ENCODE measurements at regions not wholly inside any gene's neighbourhood (a gene's known extent, or its start where the extent isn't known, plus 50 kb on each side); places are given as distances from the start of the nearest gene placed in this dataset.

DNA sequence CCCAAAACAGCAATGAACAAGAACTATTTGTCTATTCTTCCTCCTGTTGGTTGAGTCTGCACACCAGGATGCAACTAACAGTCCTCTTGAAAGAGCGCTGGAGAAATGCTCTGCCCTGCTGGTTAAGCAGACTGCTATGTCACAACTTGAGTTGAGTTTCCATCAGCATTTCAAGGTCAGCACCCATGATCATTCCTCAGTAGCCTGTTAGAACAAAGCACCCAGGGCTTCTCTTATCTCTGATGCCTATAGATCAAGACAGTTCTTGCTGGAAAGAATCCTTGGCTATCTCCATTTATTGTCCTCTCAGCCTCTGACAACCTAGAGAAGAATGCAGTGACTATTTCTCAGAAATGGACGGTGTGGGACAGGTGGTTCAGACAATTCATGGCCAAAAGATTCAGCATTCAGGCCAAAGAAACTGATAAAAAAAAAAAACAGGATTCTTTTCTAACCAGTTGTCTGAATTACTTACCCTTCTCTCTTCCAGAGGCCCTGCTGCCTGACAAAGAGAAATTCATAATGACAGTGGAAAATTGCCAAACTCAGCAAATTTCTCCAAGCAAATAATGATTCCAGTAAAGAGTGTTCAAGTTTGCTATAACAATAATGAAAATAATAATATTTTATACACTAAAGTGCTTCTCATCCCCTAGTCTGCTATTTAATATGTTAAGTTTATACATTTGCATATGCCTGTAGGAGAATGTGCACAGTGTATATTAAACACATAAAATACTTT, 306.7 kb downstream of the EMP1 start:
- DNase-seq (ENCODE audit: low read depth), result no peak

DNA sequence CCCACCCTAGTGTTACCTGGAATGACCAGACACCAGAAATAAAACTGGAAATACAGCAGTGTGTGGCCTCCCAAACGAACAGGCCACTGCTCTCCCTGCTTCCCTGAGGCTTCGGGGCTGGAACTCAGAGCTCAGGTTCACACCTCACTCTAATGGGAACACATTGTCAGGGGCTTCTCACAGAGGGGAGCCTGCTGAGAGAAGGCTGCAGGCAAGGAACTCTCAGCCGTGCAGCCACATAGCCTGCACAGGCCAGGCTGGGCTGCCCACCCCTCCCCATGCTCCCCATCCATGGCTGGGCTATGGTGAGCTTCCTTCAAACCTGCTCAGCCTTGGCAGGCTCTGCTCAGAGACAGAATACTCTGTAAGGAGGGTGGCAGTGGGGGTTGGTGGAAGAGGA, 302.5 kb downstream of the EMP1 start:
- DNase-seq (ENCODE audit: low read depth), result no peak

DNA sequence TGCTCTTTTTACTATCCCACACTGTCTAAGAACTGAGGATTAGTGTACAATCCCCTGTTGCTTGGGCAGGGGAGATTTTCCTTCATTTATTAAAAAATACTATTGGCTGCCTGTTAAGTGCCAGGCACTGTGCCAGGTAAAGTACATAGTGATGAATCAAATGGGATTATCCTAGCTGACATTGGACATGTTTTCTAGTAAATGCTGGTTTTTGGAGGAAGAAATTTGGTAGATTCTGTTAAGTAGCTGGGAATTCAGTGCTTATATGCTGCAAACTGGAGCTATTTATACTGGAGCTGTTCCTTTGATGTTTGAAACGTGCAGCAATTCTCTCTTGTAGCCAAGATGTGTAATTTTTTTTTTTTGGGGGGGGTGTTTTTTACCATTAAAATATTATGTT, 299.6 kb downstream of the EMP1 start:
- DNase-seq (ENCODE audit: low read depth), result no peak

DNA sequence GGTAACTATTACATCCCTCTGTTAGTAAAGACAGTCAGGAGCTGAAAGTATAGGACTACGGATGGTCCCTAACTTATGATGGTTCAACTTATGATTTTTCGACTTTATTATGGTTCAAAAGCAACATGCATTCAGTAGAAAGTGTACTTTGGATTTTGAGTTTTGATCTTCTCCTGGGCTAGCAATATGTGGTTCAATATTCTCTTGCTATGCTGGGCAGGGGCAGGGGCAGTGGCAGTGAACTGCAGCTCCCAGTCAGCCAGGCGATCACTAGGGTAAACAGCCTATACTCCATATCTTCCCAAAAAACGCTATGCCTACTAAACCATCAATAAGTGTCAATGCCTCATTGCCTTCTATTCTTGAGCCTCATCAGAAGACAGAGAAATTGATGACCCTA, 292.7 kb downstream of the EMP1 start:
- DNase-seq (ENCODE audit: low read depth), result no peak

DNA sequence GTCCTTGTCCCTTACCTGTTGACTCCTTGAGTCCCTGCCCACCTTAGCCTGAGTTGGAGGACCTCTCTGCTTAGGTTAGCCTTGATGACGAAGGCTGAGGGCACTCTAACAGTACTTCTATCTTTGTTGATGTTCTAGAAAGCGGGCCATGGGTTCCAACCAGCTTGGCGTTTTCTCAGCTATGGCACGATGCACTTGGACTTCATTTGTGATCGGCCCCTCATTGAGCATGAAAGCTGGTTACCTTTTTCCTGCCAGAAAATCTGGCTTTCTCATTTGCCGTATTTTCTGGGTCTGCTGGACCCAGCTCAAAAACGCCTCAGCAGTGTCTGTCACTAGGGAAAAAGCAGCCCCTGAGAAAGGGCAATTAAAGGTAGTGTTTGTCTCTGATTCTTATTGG, 290.8 kb downstream of the EMP1 start:
- no peak for DNase-seq (ENCODE audit: low read depth)

DNA sequence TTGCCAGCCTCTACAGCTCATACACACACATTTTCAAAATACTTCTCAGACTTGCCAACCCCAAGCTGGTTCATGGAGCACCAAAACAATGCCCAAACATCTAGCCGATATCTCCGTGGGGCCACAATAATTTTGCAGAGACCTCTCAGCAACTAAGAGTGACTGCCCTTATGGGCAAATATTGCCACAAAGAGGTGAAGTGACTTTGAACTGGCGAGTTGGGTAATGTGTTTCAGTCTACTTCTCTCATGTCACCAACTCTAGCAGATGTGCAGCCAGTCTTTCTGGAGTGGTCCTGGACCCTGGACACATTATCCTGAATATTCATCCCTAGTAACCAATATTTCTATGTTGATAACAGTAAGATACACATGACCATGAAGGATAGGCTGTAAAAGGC, 290.3 kb downstream of the EMP1 start:
- no peak for DNase-seq (ENCODE audit: low read depth)

DNA sequence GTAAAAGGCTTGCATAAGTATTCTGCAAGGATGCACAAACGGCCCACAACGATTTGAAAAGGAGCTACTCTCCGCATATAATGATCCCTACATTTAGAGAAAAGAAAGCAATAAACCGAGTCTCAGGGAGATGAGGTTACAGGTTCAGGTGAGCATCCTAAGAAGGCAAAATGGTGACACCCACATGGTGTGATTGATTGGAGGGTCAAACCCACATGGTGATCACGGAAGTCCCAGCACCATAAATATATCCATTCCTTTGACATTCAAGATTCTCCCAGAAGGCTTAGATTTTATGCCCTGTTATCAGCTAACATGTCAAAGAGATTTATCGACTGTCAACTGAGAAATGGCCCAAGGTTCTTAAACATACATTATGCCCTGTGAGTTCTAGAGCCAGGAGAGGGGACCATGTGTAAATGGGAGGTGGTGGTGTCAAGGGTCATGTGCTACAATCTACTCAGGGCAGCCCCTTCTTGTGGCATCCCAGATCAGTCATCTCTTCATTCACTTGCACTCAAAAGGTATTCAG, 282.2 kb downstream of the EMP1 start:
- DNase-seq (ENCODE audit: low read depth), result no peak

DNA sequence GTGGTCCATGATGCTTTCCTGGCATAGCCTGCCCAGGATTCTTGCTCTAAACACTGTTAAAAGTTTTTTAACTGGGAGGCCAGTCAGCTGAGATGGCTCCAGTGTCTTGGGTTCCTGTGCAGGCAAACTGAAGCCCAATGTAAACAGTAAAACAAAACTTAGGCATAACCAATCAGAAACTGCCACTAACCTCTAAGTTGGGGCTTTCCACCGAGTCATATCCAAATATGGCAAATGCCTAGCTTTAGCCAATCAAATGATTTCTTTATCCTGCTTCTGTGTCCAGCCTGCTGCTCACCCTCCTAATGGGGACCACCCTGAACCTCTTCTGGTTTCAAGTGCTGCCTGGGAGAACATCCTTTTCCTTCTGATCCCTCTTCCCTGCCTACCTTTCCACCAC, 277.9 kb downstream of the EMP1 start:
- no peak for DNase-seq (ENCODE audit: low read depth)

DNA sequence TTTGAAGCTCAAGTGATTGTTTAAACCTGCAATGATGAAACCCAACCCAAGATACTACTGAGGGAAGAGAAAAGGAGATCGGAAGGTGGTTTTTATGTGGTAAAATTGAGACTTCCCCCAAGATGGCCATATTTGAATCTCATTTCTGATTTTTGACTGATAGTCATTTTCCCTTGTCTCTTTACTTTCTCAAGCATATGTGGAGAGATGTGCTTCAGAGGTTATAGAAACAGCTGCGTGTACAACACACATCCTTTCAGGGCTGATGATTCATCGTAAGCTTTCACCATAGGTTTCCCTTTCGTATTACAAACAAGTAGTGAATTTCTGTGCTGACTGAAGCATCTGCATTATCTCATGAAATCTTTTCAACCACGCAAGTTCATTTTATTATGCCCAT, 276.2 kb downstream of the EMP1 start:
- DNase-seq (ENCODE audit: low read depth), result no peak

DNA sequence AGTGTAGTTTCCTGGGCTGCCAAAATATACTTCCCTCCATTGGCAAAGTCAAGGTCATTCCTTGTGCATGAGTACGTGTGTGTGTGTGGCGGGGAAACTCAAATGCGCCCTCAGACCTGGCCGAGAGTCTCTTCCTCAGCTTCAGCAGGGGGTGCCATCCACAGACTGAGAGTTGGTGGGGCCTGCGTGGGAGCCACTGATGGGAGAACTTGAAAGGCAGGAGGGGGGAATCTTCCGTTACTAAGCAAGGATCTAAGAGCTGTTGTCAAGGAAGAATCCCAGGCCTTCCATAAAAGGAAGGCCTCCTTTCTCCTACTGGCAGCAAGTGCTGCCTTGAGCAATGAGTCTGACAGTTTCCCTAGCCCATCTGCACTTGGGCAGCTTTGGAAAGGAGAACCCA, 274.9 kb downstream of the EMP1 start:
- DNase-seq (ENCODE audit: low read depth), result no peak

DNA sequence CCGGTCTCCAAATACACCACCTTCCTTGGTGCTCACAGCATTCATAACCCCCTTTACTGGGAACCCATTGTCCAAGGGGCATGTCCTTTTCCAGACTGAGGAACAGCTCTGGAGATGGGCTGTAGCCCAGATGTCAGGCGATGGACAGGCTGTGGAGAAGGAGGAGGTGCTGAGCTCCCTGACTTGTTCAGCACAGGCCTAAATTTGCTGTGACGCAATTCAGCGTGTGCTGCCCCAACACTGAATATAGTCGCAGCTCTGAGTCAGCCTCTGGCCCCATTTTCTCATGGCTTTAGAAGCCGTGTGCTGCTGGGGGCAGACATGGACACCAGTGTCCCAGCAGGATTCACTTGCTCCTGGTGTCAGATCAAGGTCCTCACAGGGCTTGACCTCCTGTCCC, 269.1 kb downstream of the EMP1 start:
- DNase-seq (ENCODE audit: low read depth), result no peak

DNA sequence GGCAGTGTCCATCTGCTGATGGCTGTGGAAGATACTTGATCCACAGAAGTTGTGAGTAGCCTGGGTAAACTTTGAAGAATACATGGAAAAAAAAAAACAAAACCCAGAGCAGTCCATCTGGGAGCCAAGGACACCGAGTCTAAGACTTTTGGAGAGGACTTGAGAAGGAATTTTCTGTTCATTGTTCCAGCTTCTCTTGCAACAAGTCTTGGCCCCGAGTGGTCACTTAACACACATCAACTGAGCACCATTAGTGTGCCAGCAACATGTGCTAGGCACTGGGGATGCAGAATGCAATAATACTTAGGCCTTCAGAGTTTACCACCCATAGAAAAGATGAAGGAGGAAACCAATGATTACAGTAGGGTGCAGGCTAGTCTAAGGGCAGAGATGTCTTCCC, 266.7 kb downstream of the EMP1 start:
- DNase-seq (ENCODE audit: low read depth), result no peak

DNA sequence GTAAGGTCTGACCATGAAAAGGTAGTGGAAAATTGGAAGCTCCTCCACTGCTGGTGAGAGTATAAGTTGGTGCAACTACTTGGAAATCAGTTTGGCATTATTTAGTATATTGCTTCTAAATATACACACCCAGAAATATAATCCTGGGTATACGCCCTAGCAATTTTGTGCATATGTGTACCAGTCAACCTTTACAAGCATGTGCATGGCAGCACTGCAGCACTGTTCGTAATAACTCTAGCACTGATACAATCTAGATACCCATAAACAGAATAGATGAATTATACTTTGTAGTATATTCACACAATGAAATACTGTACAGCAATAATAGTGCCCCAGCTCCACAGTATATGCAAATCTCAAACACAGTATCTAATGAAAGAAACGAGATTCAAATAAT, 265.9 kb downstream of the EMP1 start:
- DNase-seq (ENCODE audit: low read depth), result no peak

DNA sequence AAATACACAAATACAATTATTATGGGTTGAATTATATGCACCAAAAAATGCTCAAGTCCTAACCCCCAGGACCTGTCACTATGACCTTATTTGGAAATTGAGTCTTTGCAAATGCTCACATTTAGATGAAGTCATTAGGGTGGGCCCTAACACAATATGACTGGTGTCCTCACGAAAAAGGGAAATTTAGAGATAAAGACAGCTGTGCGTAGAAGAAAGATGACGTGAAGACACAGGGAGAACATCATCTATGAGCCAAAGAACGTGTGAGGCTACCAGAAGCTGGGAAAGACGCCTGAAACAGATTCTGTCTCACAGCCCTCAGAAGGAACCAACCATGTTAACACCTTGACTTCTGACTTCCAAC, 259.2 kb downstream of the EMP1 start:
- DNase-seq (ENCODE audit: low read depth), result no peak

DNA sequence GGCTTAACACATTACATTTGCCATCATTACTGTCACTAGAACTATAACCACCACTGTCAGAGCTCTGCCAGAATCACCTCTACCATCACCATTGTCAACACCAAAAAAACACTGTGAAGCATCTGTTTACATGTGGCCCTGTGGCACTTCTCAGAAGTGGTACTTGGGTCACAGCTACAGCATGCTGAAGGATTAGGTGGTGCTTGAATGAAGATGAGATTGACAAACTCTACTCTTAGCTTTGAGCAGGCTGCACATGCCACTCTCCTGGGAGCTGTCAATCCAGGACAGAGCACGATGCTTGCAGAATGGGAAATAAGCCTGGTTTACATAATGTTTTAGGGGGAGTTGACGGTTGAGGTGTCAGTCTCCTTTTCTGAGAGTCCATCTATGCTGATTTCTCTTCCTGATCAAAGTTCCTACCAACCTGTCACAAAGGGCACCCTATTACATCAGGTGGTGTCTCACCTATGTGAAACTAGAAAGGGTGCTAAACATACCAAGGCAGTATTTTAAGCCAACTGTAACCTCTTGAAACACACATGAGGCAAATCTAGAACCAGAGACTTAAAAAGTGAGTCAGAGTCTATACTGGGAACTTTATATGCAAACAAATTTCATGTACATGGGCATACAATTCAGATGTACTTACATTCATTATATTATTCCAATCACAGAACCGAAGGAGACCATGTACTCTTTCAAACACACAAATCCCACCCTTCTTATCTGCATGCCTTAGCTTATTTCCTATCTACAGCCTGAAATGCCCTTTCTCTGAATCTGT, 258.7 kb downstream of the EMP1 start:
- no peak for DNase-seq (ENCODE audit: low read depth)

DNA sequence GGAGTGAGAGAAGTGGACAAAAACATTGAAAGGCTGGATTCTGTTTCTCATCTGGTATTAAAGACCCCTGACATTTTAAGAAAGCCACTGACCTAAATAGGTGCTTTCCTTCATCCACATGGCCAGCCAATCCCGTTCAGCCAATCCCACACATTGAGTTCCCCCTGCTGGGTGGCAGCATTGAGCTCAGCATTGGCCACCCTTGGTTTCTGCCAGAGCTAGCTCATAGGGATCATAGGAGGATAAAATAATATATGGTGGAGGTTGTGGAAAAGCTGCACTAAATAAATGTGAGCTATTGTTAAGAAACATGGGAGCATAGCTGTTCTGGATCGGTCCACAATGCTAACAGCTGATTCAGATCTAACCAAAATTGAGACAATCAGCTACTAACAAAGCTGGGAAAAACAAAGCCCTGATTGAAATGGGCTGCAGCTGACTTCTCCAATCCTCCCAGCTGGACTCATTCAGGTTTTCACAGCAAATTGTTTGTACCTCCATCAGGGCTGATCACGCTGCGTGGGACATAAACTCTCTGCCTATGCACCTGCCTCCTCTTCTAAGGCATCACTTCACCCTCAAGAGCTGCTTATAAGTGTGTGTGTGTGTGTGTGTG, 256.5 kb downstream of the EMP1 start:
- DNase-seq (ENCODE audit: low read depth), result no peak

DNA sequence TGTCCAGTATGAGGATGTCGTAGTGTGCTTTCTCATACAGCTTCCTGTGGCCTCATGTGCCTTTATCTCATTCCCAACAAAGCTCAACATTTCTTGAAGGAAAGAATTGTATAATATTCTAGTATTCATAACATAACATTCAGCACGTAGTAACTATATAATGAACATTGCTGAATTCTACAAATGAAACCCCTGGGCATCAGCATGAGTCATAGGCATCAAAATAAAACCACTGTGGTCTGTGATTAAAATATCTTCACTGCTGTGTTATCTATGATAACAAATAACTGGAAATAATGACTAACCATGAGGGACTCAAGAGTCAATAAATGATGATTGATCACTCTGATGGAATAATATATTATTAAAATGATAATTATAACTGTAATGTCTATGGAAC, 255.2 kb downstream of the EMP1 start:
- no peak for DNase-seq (ENCODE audit: low read depth)

DNA sequence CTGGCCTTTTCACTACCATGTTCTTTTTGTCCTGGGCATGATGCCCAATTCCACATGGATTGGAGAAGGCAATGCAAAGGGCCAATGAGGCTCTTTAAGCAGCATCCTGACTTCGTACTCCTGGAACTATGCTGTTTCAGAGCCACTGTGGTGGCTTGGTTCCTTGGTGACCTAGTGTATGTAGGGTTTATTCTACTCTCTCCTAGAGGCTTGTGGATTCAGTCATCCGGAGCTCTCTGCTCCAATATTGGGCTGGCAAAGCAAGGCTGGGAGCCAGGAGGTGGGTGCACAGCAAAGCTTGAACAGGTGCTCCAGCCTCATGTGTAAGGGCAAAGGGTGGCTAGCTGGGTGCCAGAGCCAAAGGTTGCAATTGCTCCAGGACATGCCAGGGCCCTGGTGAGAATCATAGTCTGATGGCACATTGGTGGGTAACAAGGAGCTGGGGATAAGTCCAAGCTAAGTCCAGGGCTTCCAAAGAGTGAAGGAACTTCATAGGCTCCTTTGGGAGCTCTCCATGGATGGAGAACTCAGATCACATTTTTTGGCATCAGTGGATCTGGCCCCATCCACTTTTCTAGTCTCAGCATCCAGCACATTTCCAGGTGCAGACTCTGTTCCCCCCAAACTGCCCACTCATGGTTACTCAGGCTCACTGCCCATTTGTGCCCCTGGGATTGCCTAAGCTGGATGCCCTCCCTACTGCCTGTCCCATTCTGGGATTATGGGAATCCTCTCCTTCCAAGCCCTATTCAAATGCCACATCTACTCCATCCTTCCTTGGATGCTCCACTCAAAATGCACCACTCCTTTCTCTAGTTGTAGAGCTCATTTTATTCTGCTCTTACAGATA, 253.9 kb downstream of the EMP1 start:
- DNase-seq (ENCODE audit: low read depth), result no peak

DNA sequence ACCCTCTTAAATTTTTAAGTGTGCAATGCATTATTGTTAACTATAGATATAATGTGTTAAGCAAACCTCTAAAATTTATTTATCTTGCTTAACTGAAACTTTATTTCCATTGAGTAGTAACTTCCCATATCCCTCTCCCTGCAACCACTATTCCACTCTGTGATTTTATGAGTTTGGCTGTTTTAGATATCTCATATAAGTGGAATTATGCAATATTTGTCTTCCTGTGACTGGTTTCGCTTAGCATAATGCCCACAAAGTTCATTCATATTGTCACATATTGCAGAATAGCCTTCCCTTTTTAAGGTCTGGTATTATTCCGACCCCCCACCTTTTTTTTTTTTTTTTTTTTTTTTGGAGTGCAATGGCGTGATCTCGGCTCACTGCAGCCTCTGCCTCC, 247.6 kb downstream of the EMP1 start:
- no peak for DNase-seq (ENCODE audit: low read depth)

DNA sequence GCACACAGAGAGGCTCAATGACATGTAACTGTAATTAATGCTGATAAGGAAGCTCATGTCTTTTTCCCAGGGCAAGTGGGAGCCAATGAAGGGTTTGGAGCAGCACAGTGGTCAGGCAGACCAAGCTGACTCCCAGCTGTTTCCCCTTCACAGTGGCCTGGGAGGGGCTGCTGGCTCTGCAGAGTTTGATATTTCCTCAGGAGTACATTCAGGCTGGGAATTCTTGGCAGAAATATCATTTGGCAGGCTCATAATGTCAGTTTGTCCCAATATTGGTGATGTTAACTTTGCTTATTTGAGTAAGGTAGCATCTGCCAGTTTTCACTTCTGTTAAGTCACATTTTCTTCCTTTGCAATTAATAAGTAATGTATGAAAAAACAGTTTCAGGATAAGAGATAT, 247.0 kb downstream of the EMP1 start:
- no peak for DNase-seq (ENCODE audit: low read depth)

DNA sequence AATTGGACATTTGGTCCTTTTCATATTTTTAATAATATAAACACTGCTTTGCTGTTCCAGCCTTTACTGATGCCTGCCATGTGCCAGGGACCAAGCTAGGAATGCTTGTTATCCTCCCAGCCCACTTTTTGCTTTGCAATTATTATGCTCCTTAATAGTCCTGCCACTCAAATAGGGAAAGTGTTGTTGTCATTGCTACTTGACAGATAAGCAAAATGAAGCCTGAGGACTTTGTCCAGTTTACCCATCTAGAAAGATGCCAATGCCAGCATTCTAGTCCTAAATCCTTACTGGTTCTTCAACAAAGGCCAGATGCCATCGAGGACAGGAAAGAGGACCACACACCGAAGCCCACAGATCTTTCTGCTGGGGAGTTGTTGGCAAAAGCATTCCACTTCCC, 246.5 kb downstream of the EMP1 start:
- no peak for DNase-seq (ENCODE audit: low read depth)

DNA sequence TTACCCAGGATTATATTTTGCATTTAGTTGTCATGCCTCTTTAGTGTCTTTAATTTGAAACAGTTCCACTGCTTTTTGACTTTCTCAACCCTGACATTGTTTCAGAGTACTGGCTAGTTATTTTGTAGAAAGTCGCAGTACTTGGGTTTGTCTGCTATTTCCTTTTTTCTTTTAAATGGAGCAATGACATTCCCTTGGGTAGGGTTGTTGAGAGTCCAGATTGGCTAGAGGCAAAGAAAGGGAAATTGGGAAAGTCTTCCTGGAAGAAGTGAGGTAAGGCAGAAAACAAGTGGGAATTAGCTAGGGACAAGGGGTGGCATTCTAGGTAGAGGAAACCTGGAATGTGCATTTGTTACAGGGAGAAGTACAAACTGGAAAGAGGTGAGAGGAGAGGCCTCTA, 245.9 kb downstream of the EMP1 start:
- DNase-seq (ENCODE audit: low read depth), result no peak

All from M059J (cell line).